K562 (cell line): ENCODE measurements at regions not wholly inside any gene's neighbourhood (a gene's known extent, or its start where the extent isn't known, plus 50 kb on each side); places are given as distances from the start of the nearest gene placed in this dataset.

Source experiments
- ATAC-seq: fragments of 200-7000 bp; cut with Tn5 transposase; 3 replicates; pipeline ENCODE4 v1.9.1; 2020; ENCODE audit warnings: moderate library complexity
- BruUV-seq: library from RNA; stranded (reverse); fragments of 400-500 nt; replicated peaks from 2 replicates; lab custom pipeline; 2021; lab: Mats Ljungman, UMichigan
- CTCF ChIA-PET: fragments of 300-600 bp; formaldehyde crosslinking; extraction: SDS; loops from one replicate; lab custom pipeline; 2021; ENCODE audit warnings: low intra/inter-chr PET ratio; lab: Yijun Ruan, JAX
- POLR2A ChIA-PET: fragments of 300-600, 350-650 bp; sonication (Branson Sonifier 250); formaldehyde crosslinking; extraction: SDS; loops from one replicate; lab custom pipeline; 2021; ENCODE audit warnings: antibody characterized with exemption, inconsistent platforms; lab: Yijun Ruan, JAX
- DNase-seq, 4 experiments: peaks; one replicate each; pipeline versions ENCODE4 v3.0.0 to v3.0.0-alpha.2; 2011 to 2018; ENCODE audit warnings: low spot score in 3 of 4, mixed read lengths in 3 of 4; ENCODE audit errors: extremely low read depth in 1 of 4
- FAIRE-seq: peaks from 2 replicates; lab custom pipeline; 2011; peaks lifted over from hg19 to GRCh38; lab: Jason Lieb, UNC
- H2AFZ ChIP-seq: 2 replicates; pipeline ENCODE4 v1.6.0; 2011; ENCODE audit warnings: low read depth, low read length, control low read depth, inconsistent platforms
- H3K27ac ChIP-seq: fragments of 200-600 bp; 3 replicates; pipeline ENCODE4 v1.8.0; 2011; ENCODE audit warnings: low read depth, mild to moderate bottlenecking, control low read depth, inconsistent platforms, low read length, moderate library complexity, mixed read lengths; ENCODE audit errors: extremely low read depth
- H3K27me3 ChIP-seq, 2 experiments: fragments of 300-600 bp in 1 of 2; 2 replicates in 1 of 2; 3 replicates in 1 of 2; pipeline versions ENCODE4 v1.6.0 to v1.8.0; 2011; ENCODE audit warnings: inconsistent platforms in 2 of 2, low read length in 2 of 2, mild to moderate bottlenecking in 1 of 2, mixed read lengths in 1 of 2, moderate library complexity in 1 of 2; ENCODE audit not compliant: control insufficient read depth in 2 of 2, insufficient read depth in 2 of 2
- H3K36me3 ChIP-seq: fragments of 300-600 bp; 3 replicates; pipeline ENCODE4 v1.8.0; 2011; ENCODE audit warnings: mild to moderate bottlenecking, low read length, inconsistent platforms; ENCODE audit not compliant: control insufficient read depth, insufficient read depth
- H3K4me1 ChIP-seq, 2 experiments: fragments of 200-600 bp in 1 of 2; replicated peaks in 1 of 2; 2 replicates in 1 of 2; 3 replicates in 1 of 2; pipeline versions ENCODE4 v1.5.1 to v1.8.0; 2011; ENCODE audit warnings: inconsistent platforms in 2 of 2, low read length in 2 of 2, mild to moderate bottlenecking in 1 of 2, mixed read lengths in 1 of 2, moderate library complexity in 1 of 2; ENCODE audit not compliant: control insufficient read depth in 2 of 2, insufficient read depth in 2 of 2
- H3K4me2 ChIP-seq: 2 replicates; pipeline ENCODE4 v1.6.1; 2011; ENCODE audit warnings: low read length, control low read depth, inconsistent platforms, mixed read lengths; ENCODE audit not compliant: insufficient read depth
- H3K4me3 ChIP-seq: fragments of 200-600 bp; sonication (generic), shearing (Covaris generic); 2 replicates; pipeline ENCODE4 v1.5.1; 2016; ENCODE audit warnings: control low read depth, inconsistent platforms
- H3K79me2 ChIP-seq: fragments of 200-600 bp; 3 replicates; pipeline ENCODE4 v1.8.0; 2011; ENCODE audit warnings: low read length, inconsistent platforms; ENCODE audit not compliant: control insufficient read depth, insufficient read depth
- H3K9ac ChIP-seq, 2 experiments: 2 replicates each; pipeline versions ENCODE4 v1.6.0 to v1.6.1; 2011; ENCODE audit warnings: low read depth in 2 of 2, low read length in 2 of 2, control low read depth in 1 of 2, inconsistent platforms in 1 of 2, mild to moderate bottlenecking in 1 of 2, mixed read lengths in 1 of 2; ENCODE audit not compliant: insufficient read depth in 1 of 2
- H3K9me1 ChIP-seq: one replicate; pipeline ENCODE4 v1.6.0; 2011; ENCODE audit warnings: inconsistent platforms, mild to moderate bottlenecking, low read length, moderate library complexity; ENCODE audit not compliant: control insufficient read depth, insufficient read depth
- H3K9me3 ChIP-seq: replicated peaks from 2 replicates; pipeline ENCODE4 v1.5.1; 2011; ENCODE audit warnings: low read depth, low read length, inconsistent platforms; ENCODE audit not compliant: control insufficient read depth, insufficient read depth
- H4K20me1 ChIP-seq: replicated peaks from 2 replicates; pipeline ENCODE4 v1.6.1; 2011; ENCODE audit warnings: low read length, inconsistent platforms, mixed read lengths; ENCODE audit not compliant: control insufficient read depth, insufficient read depth
- CBX5 ChIP-seq: IDR thresholded peaks from 2 replicates; pipeline ENCODE4 v1.6.1; 2014; ENCODE audit warnings: low read depth, borderline replicate concordance
- KDM2B ChIP-seq: fragments of 250-450 bp; sonication (Bioruptor Pico); IDR thresholded peaks from 2 replicates; pipeline ENCODE4 v1.8.0; 2021; ENCODE audit warnings: mild to moderate bottlenecking, moderate library complexity
- LARP7 ChIP-seq: fragments of 450-650 bp; IDR thresholded peaks from 2 replicates; pipeline ENCODE4 v1.6.1; 2016
- PHTF2 ChIP-seq: fragments of 250-450 bp; sonication (Bioruptor Pico); IDR thresholded peaks from 2 replicates; pipeline ENCODE4 v1.5.0; 2021; ENCODE audit warnings: mild to moderate bottlenecking
- RBM25 ChIP-seq: fragments of 200-400 bp; formaldehyde crosslinking; IDR thresholded peaks from 2 replicates; pipeline ENCODE4 v1.6.1; 2018; ENCODE audit warnings: low read length, low read depth, moderate library complexity; ENCODE audit not compliant: severe bottlenecking
- SPI1 ChIP-seq: IDR thresholded peaks from 2 replicates; pipeline ENCODE4 v1.6.1; 2011; ENCODE audit warnings: low read depth, low read length, control low read depth, borderline replicate concordance
- TCF3 ChIP-seq: sonication (generic); formaldehyde crosslinking; IDR thresholded peaks from 2 replicates; pipeline ENCODE4 v1.4.0; 2020; ENCODE audit warnings: mild to moderate bottlenecking, missing genetic modification reagents
- ZBTB17 ChIP-seq: fragments of 450-650 bp; formaldehyde crosslinking; IDR thresholded peaks from 2 replicates; pipeline ENCODE4 v1.4.0; 2020; ENCODE audit warnings: mild to moderate bottlenecking
- ZNF146 ChIP-seq: IDR thresholded peaks from one replicate; pipeline ENCODE4 v1.6.1; 2018; ENCODE audit warnings: missing compliant biosample characterization; ENCODE audit not compliant: unreplicated experiment
- ZSCAN29 ChIP-seq: fragments of 450-650 bp; IDR thresholded peaks from 2 replicates; pipeline ENCODE4 v1.6.1; 2017
- WGBS: fragments of 100-300 bp; shearing (Covaris generic); methylation state at CpG from one replicate; pipeline ENCODE4 v1.1.6; 2016; ENCODE audit warnings: low coverage, mixed read lengths; ENCODE audit not compliant: insufficient coverage; ENCODE audit errors: missing lambda C conversion rate; 5-methylcytosine and 5-hydroxymethylcytosine counted together
- in situ Hi-C: fragments of 300-500 bp; cut with MboI; formaldehyde crosslinking; loops from 4 replicates; pipeline ENCODE4 v1.15.0; 2018; ENCODE audit warnings: inconsistent platforms, mixed read lengths
- intact Hi-C: fragments of 100-400 bp; cut with micrococcal nuclease; formaldehyde crosslinking; loops from 2 replicates; pipeline ENCODE4 v1.14.2; 2022
- TF ChIP-seq, protein P1 (sequence below), 3 experiments: fragments of 200-800 bp in 1 of 3; fragments of 250-450 bp in 1 of 3; fragments of 450-650 bp in 1 of 3; sonication (Bioruptor Pico) in 1 of 3; sonication (Bioruptor generic) in 1 of 3; formaldehyde crosslinking in 1 of 3; IDR thresholded peaks; 2 replicates each; pipeline versions ENCODE4 v1.6.1 to v1.8.0; 2016 to 2022; ENCODE audit warnings: mild to moderate bottlenecking in 2 of 3, missing genetic modification characterization in 2 of 3, missing compliant biosample characterization in 1 of 3, moderate library complexity in 1 of 3

DNA sequence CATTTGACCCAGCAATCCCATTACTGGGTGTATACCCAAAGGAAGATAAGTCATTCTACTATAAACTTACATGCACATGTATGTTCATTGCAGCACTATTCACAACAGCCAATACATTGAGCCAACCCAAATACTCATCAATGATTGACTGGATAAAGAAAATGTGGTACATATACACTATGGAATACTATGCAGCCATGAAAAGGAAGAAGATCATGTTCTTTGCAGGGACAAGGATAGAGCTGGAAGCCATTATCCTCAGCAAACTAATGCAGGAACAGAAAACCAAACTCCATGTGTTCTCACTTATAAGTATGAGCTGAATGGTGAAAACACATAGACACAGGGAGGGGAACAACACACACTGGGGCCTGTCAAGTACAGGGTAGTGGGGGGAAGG is 226.7 kb upstream of the HNMT start:
- H3K9me3 ChIP-seq = no peaks in the 10 kb centered on the region
- H3K4me3 ChIP-seq = no peak overlapping the region
- no peaks in the 10 kb centered on the region for H3K79me2 ChIP-seq
- H3K27ac ChIP-seq = no peak overlapping the region
- BruUV-seq = no TSS peak
- no peak overlapping the region for H3K4me2 ChIP-seq
- no peaks in the 10 kb centered on the region for H4K20me1 ChIP-seq
- no peaks in the 10 kb centered on the region for H3K27me3 ChIP-seq
- POLR2A ChIA-PET = no interaction called here
- intact Hi-C loops (no loop called here), in situ Hi-C loops (no loop called here)
- H2AFZ ChIP-seq = no peak overlapping the region
- no peaks in the 10 kb centered on the region for H3K36me3 ChIP-seq
- no peaks in the 10 kb centered on the region for H3K9me1 ChIP-seq
- DNase-seq (no peak), ATAC-seq (no peak), FAIRE-seq (no peak)
- TF ChIP-seq ZNF146 = peak; percentile 71
- no peak for TF ChIP-seq TCF3 (CRISPR knock-in tag)
- TF ChIP-seq RBM25 = peak; percentile 25
- H3K4me1 ChIP-seq = no peaks in the 10 kb centered on the region
- CTCF ChIA-PET = no interaction called here
- H3K9ac ChIP-seq = no peak overlapping the region

DNA sequence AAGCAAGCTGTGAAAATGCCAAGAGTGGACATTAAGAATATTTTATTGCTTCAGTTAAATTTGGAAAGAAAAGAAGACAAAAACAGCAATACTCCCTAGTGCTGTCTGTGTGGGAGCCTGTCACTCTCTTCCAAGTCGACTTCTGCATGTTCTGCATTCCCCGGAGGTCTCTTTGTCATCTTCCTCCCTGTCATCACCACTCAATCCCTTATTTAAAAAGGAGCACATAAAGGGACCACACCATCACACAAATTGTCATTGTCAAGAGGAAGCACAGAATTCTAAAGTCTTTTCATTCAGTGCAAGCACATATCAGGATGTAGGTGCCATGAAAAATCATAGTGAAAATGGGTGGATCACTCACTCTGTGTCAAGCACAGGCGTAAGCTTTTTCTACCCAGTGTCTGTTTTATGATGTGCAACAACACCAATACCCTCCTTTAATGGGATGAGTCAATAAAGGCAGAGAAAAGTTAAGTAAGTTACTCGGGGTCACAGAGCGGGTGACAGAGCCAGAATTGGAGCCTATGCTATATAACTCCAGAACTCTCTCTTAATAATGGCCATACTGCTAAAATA is 222.4 kb upstream of the HNMT start:
- H2AFZ ChIP-seq = no peak overlapping the region
- H3K4me2 ChIP-seq = no peak overlapping the region
- H4K20me1 ChIP-seq = no peaks in the 10 kb centered on the region
- intact Hi-C loops (no loop called here), in situ Hi-C loops (no loop called here)
- H3K4me3 ChIP-seq = no peak overlapping the region
- no peaks in the 10 kb centered on the region for H3K79me2 ChIP-seq
- 0% methylated on average over 5 of the region's 5 CpGs for WGBS
- no peaks in the 10 kb centered on the region for H3K9me3 ChIP-seq
- FAIRE-seq = no peak
- no peak for DNase-seq
- no peak overlapping the region for H3K9ac ChIP-seq
- POLR2A ChIA-PET = no interaction called here
- H3K27ac ChIP-seq = no peak overlapping the region
- ATAC-seq = no peak
- H3K27me3 ChIP-seq = no peaks in the 10 kb centered on the region
- no peaks in the 10 kb centered on the region for H3K36me3 ChIP-seq
- BruUV-seq = no TSS peak
- no peaks in the 10 kb centered on the region for H3K4me1 ChIP-seq
- CTCF ChIA-PET = no interaction called here
- no peaks in the 10 kb centered on the region for H3K9me1 ChIP-seq
- no peak for TF ChIP-seq KDM2B (CRISPR knock-in tag)
- TF ChIP-seq PHTF2 (CRISPR knock-in tag) = no peak
- no peak for TF ChIP-seq SPI1
- TF ChIP-seq LARP7 = no peak
- TF ChIP-seq, protein P1, sequence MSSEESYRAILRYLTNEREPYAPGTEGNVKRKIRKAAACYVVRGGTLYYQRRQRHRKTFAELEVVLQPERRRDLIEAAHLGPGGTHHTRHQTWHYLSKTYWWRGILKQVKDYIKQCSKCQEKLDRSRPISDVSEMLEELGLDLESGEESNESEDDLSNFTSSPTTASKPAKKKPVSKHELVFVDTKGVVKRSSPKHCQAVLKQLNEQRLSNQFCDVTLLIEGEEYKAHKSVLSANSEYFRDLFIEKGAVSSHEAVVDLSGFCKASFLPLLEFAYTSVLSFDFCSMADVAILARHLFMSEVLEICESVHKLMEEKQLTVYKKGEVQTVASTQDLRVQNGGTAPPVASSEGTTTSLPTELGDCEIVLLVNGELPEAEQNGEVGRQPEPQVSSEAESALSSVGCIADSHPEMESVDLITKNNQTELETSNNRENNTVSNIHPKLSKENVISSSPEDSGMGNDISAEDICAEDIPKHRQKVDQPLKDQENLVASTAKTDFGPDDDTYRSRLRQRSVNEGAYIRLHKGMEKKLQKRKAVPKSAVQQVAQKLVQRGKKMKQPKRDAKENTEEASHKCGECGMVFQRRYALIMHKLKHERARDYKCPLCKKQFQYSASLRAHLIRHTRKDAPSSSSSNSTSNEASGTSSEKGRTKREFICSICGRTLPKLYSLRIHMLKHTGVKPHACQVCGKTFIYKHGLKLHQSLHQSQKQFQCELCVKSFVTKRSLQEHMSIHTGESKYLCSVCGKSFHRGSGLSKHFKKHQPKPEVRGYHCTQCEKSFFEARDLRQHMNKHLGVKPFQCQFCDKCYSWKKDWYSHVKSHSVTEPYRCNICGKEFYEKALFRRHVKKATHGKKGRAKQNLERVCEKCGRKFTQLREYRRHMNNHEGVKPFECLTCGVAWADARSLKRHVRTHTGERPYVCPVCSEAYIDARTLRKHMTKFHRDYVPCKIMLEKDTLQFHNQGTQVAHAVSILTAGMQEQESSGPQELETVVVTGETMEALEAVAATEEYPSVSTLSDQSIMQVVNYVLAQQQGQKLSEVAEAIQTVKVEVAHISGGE (CRISPR knock-in tag; IDR thresholded peaks at IDR 0.05) = no peak
- TF ChIP-seq ZSCAN29 = no peak
- no peak for TF ChIP-seq ZBTB17 (CRISPR knock-in tag)
- no peak for TF ChIP-seq CBX5
